ENCODE measurements at regions not wholly inside any gene's neighbourhood (a gene's known extent, or its start where the extent isn't known, plus 50 kb on each side); places are given as distances from the start of the nearest gene placed in this dataset.
"Not testable (repeated sequence)": the region's sequence is repeated elsewhere in the genome, so short reads cannot be mapped to it uniquely, and the experiment has no call there.

GRCh38 chr1:95642035-95642434 is 408.0 kb downstream of the RWDD3 start:
- TF ChIP-seq POLR2AphosphoS5 (IDR thresholded peaks at IDR 0.05; ENCODE audit: low read depth): no peak
- TF ChIP-seq CTCF (IDR thresholded peaks at IDR 0.05; ENCODE audit: insufficient read depth, low read length): no peak
- no peak for TF ChIP-seq REST (IDR thresholded peaks at IDR 0.05; ENCODE audit: insufficient replicate concordance, low read depth)
- TF ChIP-seq GABPA (IDR thresholded peaks at IDR 0.05; ENCODE audit: low read depth): no peak
- no peak for TF ChIP-seq SPI1 (IDR thresholded peaks at IDR 0.05; ENCODE audit: borderline replicate concordance, low read depth)
- Histone ChIP-seq H3K27ac (replicated peaks) (no peak overlapping the region), H3K4me3 (replicated peaks; ENCODE audit: insufficient read depth, low read length) (no peak overlapping the region), H3K27me3 (ENCODE audit: insufficient read depth, poor library complexity, severe bottlenecking) (no peaks in the 10 kb centered on the region)
- DNase-seq (ENCODE audit: low read depth in 1 of 2, low spot score in 1 of 2): no peak

GRCh38 chr1:95643071-95643470 is 409.1 kb downstream of the RWDD3 start:
- Histone ChIP-seq H3K27me3 (ENCODE audit: insufficient read depth, poor library complexity, severe bottlenecking) (no peaks in the 10 kb centered on the region), H3K27ac (replicated peaks) (no peak overlapping the region), H3K4me3 (replicated peaks; ENCODE audit: insufficient read depth, low read length) (no peak overlapping the region)
- no peak for TF ChIP-seq POLR2AphosphoS5 (IDR thresholded peaks at IDR 0.05; ENCODE audit: low read depth)
- no peak for TF ChIP-seq GABPA (IDR thresholded peaks at IDR 0.05; ENCODE audit: low read depth)
- no peak for TF ChIP-seq REST (IDR thresholded peaks at IDR 0.05; ENCODE audit: insufficient replicate concordance, low read depth)
- no peak for TF ChIP-seq CTCF (IDR thresholded peaks at IDR 0.05; ENCODE audit: insufficient read depth, low read length)
- TF ChIP-seq SPI1 (IDR thresholded peaks at IDR 0.05; ENCODE audit: borderline replicate concordance, low read depth): no peak
- DNase-seq (ENCODE audit: low read depth in 1 of 2, low spot score in 1 of 2): no peak

GRCh38 chr1:95645126-95645525 is 411.1 kb downstream of the RWDD3 start:
- H3K27ac ChIP-seq (replicated peaks); DNase-seq (ENCODE audit: low read depth in 1 of 2, low spot score in 1 of 2); H3K27me3 ChIP-seq (ENCODE audit: insufficient read depth, poor library complexity, severe bottlenecking); H3K4me3 ChIP-seq (replicated peaks; ENCODE audit: insufficient read depth, low read length): not testable (repeated sequence)

- DNase-seq (ENCODE audit: low read depth in 1 of 2, low spot score in 1 of 2): no peak
- TF ChIP-seq REST (IDR thresholded peaks at IDR 0.05; ENCODE audit: insufficient replicate concordance, low read depth): no peak
- TF ChIP-seq CTCF (IDR thresholded peaks at IDR 0.05; ENCODE audit: insufficient read depth, low read length): no peak
- no peak for TF ChIP-seq SPI1 (IDR thresholded peaks at IDR 0.05; ENCODE audit: borderline replicate concordance, low read depth)
- no peak for TF ChIP-seq GABPA (IDR thresholded peaks at IDR 0.05; ENCODE audit: low read depth)
- no peak for TF ChIP-seq POLR2AphosphoS5 (IDR thresholded peaks at IDR 0.05; ENCODE audit: low read depth)
- H3K4me3 ChIP-seq (replicated peaks; ENCODE audit: insufficient read depth, low read length): no peak overlapping the region
- H3K27ac ChIP-seq (replicated peaks): no peak overlapping the region
- H3K27me3 ChIP-seq (ENCODE audit: insufficient read depth, poor library complexity, severe bottlenecking): no peaks in the 10 kb centered on the region
Measured at GRCh38 chr1:95650631-95651030, 416.6 kb downstream of the RWDD3 start.
